ENCODE measurements at regions not wholly inside any gene's neighbourhood (a gene's known extent, or its start where the extent isn't known, plus 50 kb on each side); places are given as distances from the start of the nearest gene placed in this dataset.
"Not testable (repeated sequence)": the region's sequence is repeated elsewhere in the genome, so short reads cannot be mapped to it uniquely, and the experiment has no call there.

GRCh38 chr9:100653643-100654334 lies 75.9 kb downstream of the CAVIN4 start (continued):
- no peak for TF ChIP-seq HMG20A (CRISPR knock-in tag; IDR thresholded peaks at IDR 0.05; ENCODE audit: borderline replicate concordance)
- no peak for TF ChIP-seq DNMT1 (CRISPR knock-in tag; IDR thresholded peaks at IDR 0.05)

DNA sequence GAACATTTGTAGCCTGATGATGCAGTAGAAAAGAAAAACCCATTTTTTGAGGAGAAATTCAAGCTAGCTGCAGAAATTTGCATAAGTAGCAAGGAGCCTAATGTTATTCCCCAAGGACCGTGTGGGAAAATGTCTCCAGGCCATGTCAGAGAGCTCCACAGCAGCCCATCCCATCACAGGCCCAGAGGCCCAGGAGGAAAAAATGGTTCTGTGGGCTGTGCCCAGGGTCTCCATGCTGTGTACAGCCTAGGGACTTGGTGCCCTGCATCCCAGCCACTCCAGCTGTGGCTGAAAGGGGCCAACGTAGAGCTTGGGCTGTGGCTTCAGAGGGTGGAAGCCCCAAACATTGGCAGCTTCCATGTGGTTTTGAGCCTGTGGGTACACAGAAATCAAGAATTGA lies 79.0 kb downstream of the CAVIN4 start:
- DNase-seq (ENCODE audit: low spot score); H2AFZ ChIP-seq (ENCODE audit: low read length); H3K4me2 ChIP-seq (ENCODE audit: low read depth, low read length); FAIRE-seq; CTCF ChIA-PET (ENCODE audit: low intra/inter-chr PET ratio, low total read pairs); H3K79me2 ChIP-seq (ENCODE audit: insufficient read depth, low read length); POLR2A ChIA-PET; H3K27ac ChIP-seq (ENCODE audit: extremely low read length, insufficient read depth, low read length); H3K4me3 ChIP-seq (replicated peaks in 1 of 3; ENCODE audit: insufficient read depth in 1 of 3, low read depth in 2 of 3, low read length in 3 of 3); H3K9ac ChIP-seq (ENCODE audit: insufficient read depth, low read depth, low read length); H3K36me3 ChIP-seq (replicated peaks in 1 of 2; ENCODE audit: control insufficient read depth in 1 of 2, insufficient read depth in 2 of 2, low read length in 2 of 2); ATAC-seq; BruUV-seq (replicated peaks); intact Hi-C loops (cut with micrococcal nuclease; ENCODE audit: unreplicated experiment); H4K20me1 ChIP-seq (ENCODE audit: insufficient read depth, low read length); H3K4me1 ChIP-seq (ENCODE audit: insufficient read depth, low read length); in situ Hi-C loops (cut with HindIII; ENCODE audit: extremely low pct_ligation_motif_present, low pct_unique_long_range_greater_than_20kb); H3K27me3 ChIP-seq (ENCODE audit: control insufficient read depth in 1 of 2, insufficient read depth in 2 of 2, low read length in 2 of 2): not testable (repeated sequence)
- H3K9me3 ChIP-seq (ENCODE audit: low read length): peaks cover 27% of the 10 kb centered on the region
- WGBS (ENCODE audit: low lambda C conversion rate): 14% methylated on average over 1 of the region's 2 CpGs

- in situ Hi-C loops (cut with HindIII; ENCODE audit: extremely low pct_ligation_motif_present, low pct_unique_long_range_greater_than_20kb) (no loop called here), intact Hi-C loops (cut with micrococcal nuclease; ENCODE audit: unreplicated experiment) (no loop called here)
- H3K4me1 ChIP-seq (ENCODE audit: insufficient read depth, low read length): no peaks in the 10 kb centered on the region
- H3K4me2 ChIP-seq (ENCODE audit: low read depth, low read length): no peak overlapping the region
- H3K27ac ChIP-seq (ENCODE audit: extremely low read length, insufficient read depth, low read length): no peak overlapping the region
- no peak overlapping the region for H2AFZ ChIP-seq (ENCODE audit: low read length)
- no peak overlapping the region for H3K9ac ChIP-seq (ENCODE audit: insufficient read depth, low read depth, low read length)
- H3K79me2 ChIP-seq (ENCODE audit: insufficient read depth, low read length): no peaks in the 10 kb centered on the region
- H3K4me3 ChIP-seq (replicated peaks in 1 of 3; ENCODE audit: insufficient read depth in 1 of 3, low read depth in 2 of 3, low read length in 3 of 3): no peak overlapping the region
- 9% methylated on average over 3 of the region's 3 CpGs for WGBS (ENCODE audit: low lambda C conversion rate)
- BruUV-seq (replicated peaks): no TSS peak
- H4K20me1 ChIP-seq (ENCODE audit: insufficient read depth, low read length): no peaks in the 10 kb centered on the region
- H3K36me3 ChIP-seq (replicated peaks in 1 of 2; ENCODE audit: control insufficient read depth in 1 of 2, insufficient read depth in 2 of 2, low read length in 2 of 2): no peaks in the 10 kb centered on the region
- TF ChIP-seq, protein P1, sequence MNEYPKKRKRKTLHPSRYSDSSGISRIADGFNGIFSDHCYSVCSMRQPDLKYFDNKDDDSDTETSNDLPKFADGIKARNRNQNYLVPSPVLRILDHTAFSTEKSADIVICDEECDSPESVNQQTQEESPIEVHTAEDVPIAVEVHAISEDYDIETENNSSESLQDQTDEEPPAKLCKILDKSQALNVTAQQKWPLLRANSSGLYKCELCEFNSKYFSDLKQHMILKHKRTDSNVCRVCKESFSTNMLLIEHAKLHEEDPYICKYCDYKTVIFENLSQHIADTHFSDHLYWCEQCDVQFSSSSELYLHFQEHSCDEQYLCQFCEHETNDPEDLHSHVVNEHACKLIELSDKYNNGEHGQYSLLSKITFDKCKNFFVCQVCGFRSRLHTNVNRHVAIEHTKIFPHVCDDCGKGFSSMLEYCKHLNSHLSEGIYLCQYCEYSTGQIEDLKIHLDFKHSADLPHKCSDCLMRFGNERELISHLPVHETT (CRISPR knock-in tag; conservative IDR thresholded peaks at IDR 0.05): no peak
- no peak for TF ChIP-seq JUN (CRISPR knock-in tag; IDR thresholded peaks at IDR 0.05)
- TF ChIP-seq ZNF549 (CRISPR knock-in tag; IDR thresholded peaks at IDR 0.05): no peak
- no peak for TF ChIP-seq ZNF607 (CRISPR knock-in tag; IDR thresholded peaks at IDR 0.05; ENCODE audit: borderline replicate concordance)
- no peak for TF ChIP-seq ZNF354B (CRISPR knock-in tag; IDR thresholded peaks at IDR 0.05)
- TF ChIP-seq ZNF724P (CRISPR knock-in tag; IDR thresholded peaks at IDR 0.05; ENCODE audit: borderline replicate concordance): no peak
- no peak for TF ChIP-seq RAD21 (CRISPR knock-in tag; IDR thresholded peaks at IDR 0.05)
- TF ChIP-seq ZNF879 (CRISPR knock-in tag; IDR thresholded peaks at IDR 0.05): no peak
- no peak for TF ChIP-seq ZNF720 (CRISPR knock-in tag; IDR thresholded peaks at IDR 0.05)
- TF ChIP-seq, protein P2, sequence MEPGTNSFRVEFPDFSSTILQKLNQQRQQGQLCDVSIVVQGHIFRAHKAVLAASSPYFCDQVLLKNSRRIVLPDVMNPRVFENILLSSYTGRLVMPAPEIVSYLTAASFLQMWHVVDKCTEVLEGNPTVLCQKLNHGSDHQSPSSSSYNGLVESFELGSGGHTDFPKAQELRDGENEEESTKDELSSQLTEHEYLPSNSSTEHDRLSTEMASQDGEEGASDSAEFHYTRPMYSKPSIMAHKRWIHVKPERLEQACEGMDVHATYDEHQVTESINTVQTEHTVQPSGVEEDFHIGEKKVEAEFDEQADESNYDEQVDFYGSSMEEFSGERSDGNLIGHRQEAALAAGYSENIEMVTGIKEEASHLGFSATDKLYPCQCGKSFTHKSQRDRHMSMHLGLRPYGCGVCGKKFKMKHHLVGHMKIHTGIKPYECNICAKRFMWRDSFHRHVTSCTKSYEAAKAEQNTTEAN (CRISPR knock-in tag; conservative IDR thresholded peaks at IDR 0.05): no peak
- CTCF ChIA-PET (ENCODE audit: low intra/inter-chr PET ratio, low total read pairs): no interaction called here
- no peak for FAIRE-seq
- no peaks in the 10 kb centered on the region for H3K27me3 ChIP-seq (ENCODE audit: control insufficient read depth in 1 of 2, insufficient read depth in 2 of 2, low read length in 2 of 2)
- ATAC-seq: no peak
- POLR2A ChIA-PET: no interaction called here
- no peak for DNase-seq (ENCODE audit: low spot score)
- peaks cover 9% of the 10 kb centered on the region for H3K9me3 ChIP-seq (ENCODE audit: low read length)
These were observed 83.8 kb downstream of the CAVIN4 start for GRCh38 chr9:100661668-100662067.

Data from HepG2 (cell line).